ENCODE measurements at regions not wholly inside any gene's neighbourhood (a gene's known extent, or its start where the extent isn't known, plus 50 kb on each side); places are given as distances from the start of the nearest gene placed in this dataset.

GRCh38 chr18:73943763-73944162, 203.9 kb downstream of the FBXO15 start (continued):
- TF ChIP-seq ZFP30 (CRISPR knock-in tag; IDR thresholded peaks at IDR 0.05) (no peak), ZNF565 (CRISPR knock-in tag; conservative IDR thresholded peaks at IDR 0.05; ENCODE audit: low read depth) (no peak)

DNA sequence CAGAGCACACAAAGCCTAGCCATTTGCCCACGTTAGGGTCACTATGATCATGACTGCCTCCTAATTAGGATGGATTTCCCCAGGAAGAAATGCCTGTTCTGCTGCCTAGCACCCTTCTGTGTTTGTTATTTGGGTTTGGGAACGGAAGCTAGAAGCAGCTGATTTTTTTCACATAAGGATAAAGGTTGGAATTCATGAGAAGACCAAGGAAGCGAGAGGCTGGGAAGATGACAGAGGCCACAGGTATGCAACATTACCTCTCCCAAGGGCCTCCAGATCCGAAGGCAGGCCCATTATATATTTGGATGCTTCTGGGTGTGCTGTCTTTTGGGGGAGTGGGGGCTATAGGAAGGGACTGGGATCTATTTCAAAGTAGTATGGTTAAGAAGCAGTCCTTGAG, 204.7 kb downstream of the FBXO15 start:
- no peak for ATAC-seq
- TF ChIP-seq CSDC2 (CRISPR knock-in tag; IDR thresholded peaks at IDR 0.05), result no peak
- TF ChIP-seq ZNF70 (CRISPR knock-in tag; IDR thresholded peaks at IDR 0.05), result no peak
- TF ChIP-seq POU6F1 (CRISPR knock-in tag; IDR thresholded peaks at IDR 0.05; ENCODE audit: borderline replicate concordance, low read depth), result no peak
- no peak for TF ChIP-seq ZNF565 (CRISPR knock-in tag; conservative IDR thresholded peaks at IDR 0.05; ENCODE audit: low read depth)
- no peak for TF ChIP-seq ZFP3 (CRISPR knock-in tag; IDR thresholded peaks at IDR 0.05)
- TF ChIP-seq SNAI2 (CRISPR knock-in tag; IDR thresholded peaks at IDR 0.05), result no peak
- TF ChIP-seq ARNTL (CRISPR knock-in tag; IDR thresholded peaks at IDR 0.05; ENCODE audit: borderline replicate concordance, low read depth), result no peak
- no peak for TF ChIP-seq PPARA (CRISPR knock-in tag; IDR thresholded peaks at IDR 0.05; ENCODE audit: borderline replicate concordance)
- TF ChIP-seq ZC3H10 (CRISPR knock-in tag; IDR thresholded peaks at IDR 0.05), result no peak
- no peak for TF ChIP-seq ZFP30 (CRISPR knock-in tag; IDR thresholded peaks at IDR 0.05)
- no peak for TF ChIP-seq GLIS3 (CRISPR knock-in tag; IDR thresholded peaks at IDR 0.05)
- no peak for TF ChIP-seq ESRRG (CRISPR knock-in tag; IDR thresholded peaks at IDR 0.05)
- no peak for TF ChIP-seq ZNF8 (CRISPR knock-in tag; IDR thresholded peaks at IDR 0.05)

GRCh38 chr18:73942081-73942625, 205.5 kb downstream of the FBXO15 start:
- TF ChIP-seq ZC3H10 (CRISPR knock-in tag; IDR thresholded peaks at IDR 0.05), result no peak
- TF ChIP-seq OSR1 (CRISPR knock-in tag; IDR thresholded peaks at IDR 0.05), result no peak
- ATAC-seq, result no peak

DNA sequence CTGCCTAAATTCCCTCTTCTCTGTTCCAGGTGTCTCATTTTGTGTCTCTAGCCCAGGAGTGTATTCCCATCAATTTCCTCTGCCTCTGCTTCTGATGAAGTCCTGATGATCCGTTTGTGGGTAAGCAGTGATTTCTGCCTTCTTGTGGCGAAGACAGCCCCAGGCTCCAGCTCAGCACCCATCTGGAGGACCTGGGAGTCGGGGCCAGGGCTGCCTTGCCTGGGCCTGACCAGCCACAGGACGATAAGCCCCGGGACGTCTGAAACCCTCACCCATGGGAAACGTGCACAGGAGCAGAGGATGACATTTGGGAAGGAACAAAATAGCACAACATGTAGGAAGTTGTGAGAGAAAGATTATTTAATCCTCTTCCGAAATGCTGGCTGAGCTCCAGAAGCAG, 206.9 kb downstream of the FBXO15 start:
- TF ChIP-seq TCF4 (CRISPR knock-in tag; IDR thresholded peaks at IDR 0.05; ENCODE audit: borderline replicate concordance) (no peak), PPARA (CRISPR knock-in tag; IDR thresholded peaks at IDR 0.05; ENCODE audit: borderline replicate concordance) (no peak), ESRRG (CRISPR knock-in tag; IDR thresholded peaks at IDR 0.05) (no peak), RARB (CRISPR knock-in tag; IDR thresholded peaks at IDR 0.05) (no peak), ZFP30 (CRISPR knock-in tag; IDR thresholded peaks at IDR 0.05) (no peak), ISL1 (CRISPR knock-in tag; IDR thresholded peaks at IDR 0.05) (no peak), ZC3H10 (CRISPR knock-in tag; IDR thresholded peaks at IDR 0.05) (no peak), POU6F1 (CRISPR knock-in tag; IDR thresholded peaks at IDR 0.05; ENCODE audit: borderline replicate concordance, low read depth) (no peak), ARNTL (CRISPR knock-in tag; IDR thresholded peaks at IDR 0.05; ENCODE audit: borderline replicate concordance, low read depth) (no peak)
- no peak for ATAC-seq

GRCh38 chr18:73939391-73939790, 208.2 kb downstream of the FBXO15 start:
- no peak for ATAC-seq
- TF ChIP-seq ZFP3 (CRISPR knock-in tag; IDR thresholded peaks at IDR 0.05), result no peak
- no peak for TF ChIP-seq OSR1 (CRISPR knock-in tag; IDR thresholded peaks at IDR 0.05)
- TF ChIP-seq ZC3H10 (CRISPR knock-in tag; IDR thresholded peaks at IDR 0.05), result no peak
- TF ChIP-seq RARB (CRISPR knock-in tag; IDR thresholded peaks at IDR 0.05), result no peak
- no peak for TF ChIP-seq GLIS3 (CRISPR knock-in tag; IDR thresholded peaks at IDR 0.05)
- no peak for TF ChIP-seq ESRRG (CRISPR knock-in tag; IDR thresholded peaks at IDR 0.05)
- TF ChIP-seq TCF4 (CRISPR knock-in tag; IDR thresholded peaks at IDR 0.05; ENCODE audit: borderline replicate concordance), result no peak

DNA sequence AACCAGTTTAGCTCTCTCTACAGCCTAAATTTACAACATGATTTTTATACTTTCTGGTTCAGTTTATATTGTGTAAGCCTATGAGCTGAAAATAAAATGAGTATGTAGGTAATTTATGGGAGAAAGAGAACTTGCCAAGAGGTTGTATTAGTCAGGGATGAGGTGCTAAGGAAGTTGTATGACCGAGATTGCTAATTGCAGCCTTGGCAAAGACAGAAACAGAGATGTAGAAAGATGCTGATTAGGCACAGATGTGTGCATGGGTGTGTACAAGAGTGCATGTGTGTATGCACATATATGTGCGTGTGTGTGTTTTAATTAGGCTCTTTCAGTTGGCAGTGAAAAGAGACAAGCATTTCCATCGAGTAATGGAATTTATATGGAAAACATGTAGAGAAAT, 213.9 kb downstream of the FBXO15 start:
- no peak for ATAC-seq
- TF ChIP-seq RARB (CRISPR knock-in tag; IDR thresholded peaks at IDR 0.05) (no peak), ZFP3 (CRISPR knock-in tag; IDR thresholded peaks at IDR 0.05) (no peak), SNAI2 (CRISPR knock-in tag; IDR thresholded peaks at IDR 0.05) (no peak), ZFP30 (CRISPR knock-in tag; IDR thresholded peaks at IDR 0.05) (no peak), POU6F1 (CRISPR knock-in tag; IDR thresholded peaks at IDR 0.05; ENCODE audit: borderline replicate concordance, low read depth) (no peak), TCF4 (CRISPR knock-in tag; IDR thresholded peaks at IDR 0.05; ENCODE audit: borderline replicate concordance) (no peak), GLIS3 (CRISPR knock-in tag; IDR thresholded peaks at IDR 0.05) (no peak), ZNF565 (CRISPR knock-in tag; conservative IDR thresholded peaks at IDR 0.05; ENCODE audit: low read depth) (no peak), PPARA (CRISPR knock-in tag; IDR thresholded peaks at IDR 0.05; ENCODE audit: borderline replicate concordance) (no peak), CSRNP3 (CRISPR knock-in tag; IDR thresholded peaks at IDR 0.05) (no peak), ZC3H10 (CRISPR knock-in tag; IDR thresholded peaks at IDR 0.05) (no peak), PATZ1 (CRISPR knock-in tag; IDR thresholded peaks at IDR 0.05; ENCODE audit: borderline replicate concordance) (no peak)
